Heart right ventricle (tissue), 16 donors: ENCODE measurements at regions not wholly inside any gene's neighbourhood (a gene's known extent, or its start where the extent isn't known, plus 50 kb on each side); places are given as distances from the start of the nearest gene placed in this dataset.

ENCODE experiments used
- ATAC-seq, 8 donors: fragments of 200-7000 bp; cut with Tn5 transposase; one replicate each; pipeline ENCODE4 v1.9.1; 2020; ENCODE audit warnings: mild to moderate bottlenecking in 8 of 8, moderate library complexity in 8 of 8, moderate number of reproducible peaks in 1 of 8
- DNase-seq, 2 donors: peaks; one replicate each; pipeline ENCODE4 v3.0.0-alpha.2; 2020
- H3K27ac ChIP-seq, 10 donors: fragments of 200-600 bp; sonication (generic) in 2 of 10; one replicate each; pipeline versions ENCODE4 v1.5.0 to v1.8.0; 2020 to 2022; ENCODE audit warnings: mild to moderate bottlenecking in 3 of 10
- H3K27me3 ChIP-seq, 7 donors: fragments of 200-600 bp; one replicate each; pipeline ENCODE4 v1.8.0; 2021 to 2022; ENCODE audit warnings: mild to moderate bottlenecking in 2 of 7
- H3K36me3 ChIP-seq, 9 donors: fragments of 200-600 bp; sonication (generic) in 1 of 9; one replicate each; pipeline versions ENCODE4 v1.5.0 to v1.8.0; 2020 to 2022; ENCODE audit warnings: mild to moderate bottlenecking in 2 of 9
- H3K4me1 ChIP-seq, 9 donors: fragments of 200-600 bp; sonication (generic) in 1 of 9; one replicate each; pipeline versions ENCODE4 v1.5.0 to v1.8.0; 2020 to 2022; ENCODE audit warnings: mild to moderate bottlenecking in 4 of 9
- H3K4me3 ChIP-seq, 10 donors: fragments of 200-600 bp; sonication (generic) in 2 of 10; one replicate each; pipeline versions ENCODE4 v1.5.0 to v1.8.0; 2020 to 2022; ENCODE audit warnings: mild to moderate bottlenecking in 7 of 10, moderate library complexity in 2 of 10
- H3K9me3 ChIP-seq, 11 donors: fragments of 200-600 bp in 10 of 11; sonication (generic) in 2 of 11; one replicate each; pipeline versions ENCODE4 v1.5.0 to v1.8.0; 2013 to 2022; ENCODE audit warnings: mild to moderate bottlenecking in 2 of 11, control low read depth in 1 of 11, moderate library complexity in 1 of 11
- WGBS, 2 donors: extraction: QIAGEN DNeasy Blood & Tissue Kit; methylation state at CpG; one replicate each; pipeline ENCODE4 v1.1.7; 2013; ENCODE audit warnings: inconsistent platforms in 1 of 2; 5-methylcytosine and 5-hydroxymethylcytosine counted together
- intact Hi-C, 10 donors: fragments of 100-400 bp; cut with DNase I; formaldehyde crosslinking; loops; one replicate each; pipeline versions ENCODE4 v1.11.1 to v1.14.2; 2022
- TF ChIP-seq, protein P1 (sequence below), 9 donors: fragments of 200-600 bp; sonication (generic) in 2 of 9; IDR thresholded peaks; one replicate each; pipeline versions ENCODE4 v1.5.0 to v1.8.0; 2021 to 2022; ENCODE audit warnings: antibody characterized with exemption in 9 of 9, mild to moderate bottlenecking in 5 of 9, moderate library complexity in 1 of 9
- donor health status: Arrhythmogenic right ventricular cardiomyopathy.
- donor health status: ischemic (EF 13 %, LVEDD 7.1; RV severe dilation, severe dysfunction).
- donor health status: healthy with polysubstance abuse.
- donor health status: DM: no; HTN: yes; CAD: no.
- donor health status: DM: no; HTN: no; CAD: no.
- donor health status: ischemic (EF 25% LVEDD 6.9; RV normal size, moderate dysfunction).
- donor health status: ischemic (EF 25% LVEDD 5.7; RV mildly dilated, moderate dysfunction).
- donor health status: healthy.
- donor health status: DM: yes; HTN: yes; CAD: no.
- donor health status: Ischemic cardiomyopathy.
- donor health status: ischemic (EF 35%, LVEDD 5.7; RV mildly dilated, moderate dysfunction).
- donor health status: nonischemic (EF 11% LVEDD 7.7; RV severe dilation, severe dysfunction).
- donor health status: DM: yes; HTN: yes; CAD: no.
- donor health status: PGD.
- donor health status: ischemic (EF 29% LVEDD 5.4; RV normal size, mild dysfunction).
- donor health status: nonischemic (EF 23%, LVEDD 6.1; RV moderate dilation, normal function).

DNA sequence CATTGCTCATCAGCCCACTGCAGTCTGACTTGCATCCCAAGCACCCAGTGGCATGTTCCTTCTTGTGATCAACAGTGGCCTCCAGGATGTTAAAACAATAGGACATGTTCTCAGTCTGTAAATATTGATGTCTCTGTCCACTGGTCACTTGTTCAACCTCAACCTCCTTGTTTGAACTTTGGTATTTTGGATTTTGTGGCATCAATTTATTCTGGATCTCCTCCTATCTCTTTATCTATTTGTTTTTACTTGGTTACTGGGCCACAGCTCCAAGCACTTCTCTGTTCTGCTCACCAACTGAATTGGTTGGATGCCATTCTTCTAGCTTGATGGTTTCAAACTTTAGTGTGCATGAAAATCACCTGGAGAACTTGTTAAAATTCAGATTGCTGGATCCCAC, 1414.8 kb upstream of the CELF4 start:
- Histone ChIP-seq H3K9me3 (peaks cover 0 to 3% (median 0%) of the 10 kb centered on the region in 11 donors), H3K27ac (no peak overlapping the region), H3K4me1 (no peaks in the 10 kb centered on the region), H3K36me3 (no peaks in the 10 kb centered on the region), H3K27me3 (no peaks in the 10 kb centered on the region), H3K4me3 (no peak overlapping the region)
- ATAC-seq: no peak
- TF ChIP-seq, protein P1, sequence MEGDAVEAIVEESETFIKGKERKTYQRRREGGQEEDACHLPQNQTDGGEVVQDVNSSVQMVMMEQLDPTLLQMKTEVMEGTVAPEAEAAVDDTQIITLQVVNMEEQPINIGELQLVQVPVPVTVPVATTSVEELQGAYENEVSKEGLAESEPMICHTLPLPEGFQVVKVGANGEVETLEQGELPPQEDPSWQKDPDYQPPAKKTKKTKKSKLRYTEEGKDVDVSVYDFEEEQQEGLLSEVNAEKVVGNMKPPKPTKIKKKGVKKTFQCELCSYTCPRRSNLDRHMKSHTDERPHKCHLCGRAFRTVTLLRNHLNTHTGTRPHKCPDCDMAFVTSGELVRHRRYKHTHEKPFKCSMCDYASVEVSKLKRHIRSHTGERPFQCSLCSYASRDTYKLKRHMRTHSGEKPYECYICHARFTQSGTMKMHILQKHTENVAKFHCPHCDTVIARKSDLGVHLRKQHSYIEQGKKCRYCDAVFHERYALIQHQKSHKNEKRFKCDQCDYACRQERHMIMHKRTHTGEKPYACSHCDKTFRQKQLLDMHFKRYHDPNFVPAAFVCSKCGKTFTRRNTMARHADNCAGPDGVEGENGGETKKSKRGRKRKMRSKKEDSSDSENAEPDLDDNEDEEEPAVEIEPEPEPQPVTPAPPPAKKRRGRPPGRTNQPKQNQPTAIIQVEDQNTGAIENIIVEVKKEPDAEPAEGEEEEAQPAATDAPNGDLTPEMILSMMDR (IDR thresholded peaks at IDR 0.05): no peak
- intact Hi-C loops: no loop called here
- no peak for DNase-seq

DNA sequence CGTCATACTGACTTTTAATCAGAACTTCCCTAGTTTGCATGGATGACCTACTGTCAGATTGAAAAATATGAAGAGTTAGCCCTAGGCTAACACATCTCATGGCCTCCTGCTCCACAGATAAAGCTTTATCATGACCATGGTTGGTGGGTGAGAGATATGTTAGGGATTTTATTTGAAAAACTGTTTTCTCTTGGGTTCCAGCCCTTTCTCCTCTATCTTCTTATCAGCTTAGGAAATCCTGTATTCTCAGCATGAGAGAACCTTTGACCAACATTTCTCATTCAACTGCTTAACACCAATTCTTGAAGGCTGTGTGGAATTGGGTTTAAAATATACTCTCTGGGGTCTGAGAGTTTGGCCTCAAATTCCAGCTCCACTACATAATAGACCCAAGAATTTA, 1407.0 kb upstream of the CELF4 start:
- intact Hi-C loops: no loop called here
- peaks cover 0 to 22% (median 7%) of the 10 kb centered on the region in 11 donors for H3K9me3 ChIP-seq
- WGBS, 2 donors: 83 to 86% methylated on average over 1 of the region's 1 CpG
- no peaks in the 10 kb centered on the region for H3K4me1 ChIP-seq
- H3K27ac ChIP-seq: no peak overlapping the region
- no peaks in the 10 kb centered on the region for H3K36me3 ChIP-seq
- ATAC-seq (no peak), DNase-seq (no peak)
- no peaks in the 10 kb centered on the region for H3K27me3 ChIP-seq
- TF ChIP-seq, protein P1 (IDR thresholded peaks at IDR 0.05): no peak
- H3K4me3 ChIP-seq: no peak overlapping the region

DNA sequence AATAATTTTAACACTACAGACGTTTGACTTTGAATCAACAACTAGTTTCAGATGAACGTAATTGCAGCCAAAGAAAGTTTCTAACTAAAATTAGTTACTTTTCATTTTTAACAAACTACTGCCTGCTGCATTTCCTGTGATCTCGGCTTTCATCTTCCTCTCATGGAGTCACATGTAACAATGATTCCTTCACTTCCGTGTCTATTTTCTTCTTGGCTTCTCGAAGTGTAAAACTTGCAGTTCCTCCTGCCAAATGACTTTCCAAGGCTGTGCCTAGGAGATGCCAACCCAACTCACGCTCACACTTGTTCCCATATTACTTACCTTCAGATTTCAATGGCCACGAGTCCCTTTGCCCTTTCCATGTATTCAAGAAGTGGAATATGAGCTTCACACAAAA, 1406.3 kb upstream of the CELF4 start:
- Histone ChIP-seq H3K27ac (no peak overlapping the region), H3K9me3 (peaks cover 0 to 22% (median 7%) of the 10 kb centered on the region in 11 donors), H3K4me1 (no peaks in the 10 kb centered on the region), H3K4me3 (no peak overlapping the region), H3K36me3 (no peaks in the 10 kb centered on the region), H3K27me3 (no peaks in the 10 kb centered on the region)
- DNase-seq (no peak), ATAC-seq (no peak)
- TF ChIP-seq, protein P1 (IDR thresholded peaks at IDR 0.05): no peak
- intact Hi-C loops: no loop called here
- 61 to 75% methylated on average over 7 of the region's 7 CpGs for WGBS, 2 donors

DNA sequence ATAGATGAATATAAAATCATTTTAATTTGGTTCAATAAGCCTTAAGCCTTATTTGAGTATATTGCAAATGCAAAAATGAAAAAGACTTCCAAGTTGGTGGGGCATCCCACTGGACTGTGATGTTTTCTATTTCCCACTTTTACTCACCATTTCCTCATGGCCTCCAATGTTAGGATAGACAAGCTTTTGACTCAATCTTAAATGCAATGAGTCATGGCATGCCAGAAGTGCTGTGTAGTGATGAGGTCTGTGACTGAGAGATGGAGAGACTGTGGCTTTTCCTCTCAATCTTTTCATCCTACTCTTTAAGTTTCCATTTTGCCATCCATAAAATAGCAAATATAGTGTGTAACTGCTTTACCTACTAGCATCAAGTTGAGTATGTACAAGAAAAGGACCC, 1401.2 kb upstream of the CELF4 start:
- TF ChIP-seq, protein P1 (IDR thresholded peaks at IDR 0.05): no peak
- ATAC-seq (no peak), DNase-seq (no peak)
- intact Hi-C loops: no loop called here
- no peak overlapping the region for H3K27ac ChIP-seq
- H3K9me3 ChIP-seq: peaks cover 0 to 22% (median 7%) of the 10 kb centered on the region in 11 donors
- no peaks in the 10 kb centered on the region for H3K36me3 ChIP-seq
- H3K27me3 ChIP-seq: no peaks in the 10 kb centered on the region
- H3K4me1 ChIP-seq: no peaks in the 10 kb centered on the region
- H3K4me3 ChIP-seq: no peak overlapping the region
